ENCODE measurements at regions not wholly inside any gene's neighbourhood (a gene's known extent, or its start where the extent isn't known, plus 50 kb on each side); places are given as distances from the start of the nearest gene placed in this dataset.

DNA sequence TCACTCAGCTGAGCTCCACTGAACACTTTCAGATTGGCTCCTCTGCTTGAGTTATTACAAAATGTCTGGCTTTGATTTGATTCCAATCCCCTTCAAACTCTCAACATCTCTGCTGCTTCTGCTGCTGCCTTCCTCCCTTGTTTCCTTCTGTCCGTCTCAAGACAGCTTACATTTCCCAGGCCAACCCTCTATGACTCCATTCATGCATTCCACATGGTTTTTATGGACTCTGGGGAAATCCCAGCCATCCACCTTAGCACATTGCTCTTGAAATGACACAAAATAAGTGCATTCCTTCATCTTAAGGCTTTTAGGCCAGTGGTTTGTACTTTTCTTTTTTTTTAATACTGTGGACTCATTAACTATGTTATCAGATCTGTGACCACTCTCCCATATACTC, 68.5 kb upstream of the TMEM164 start:
- no peak for DNase-seq

DNA sequence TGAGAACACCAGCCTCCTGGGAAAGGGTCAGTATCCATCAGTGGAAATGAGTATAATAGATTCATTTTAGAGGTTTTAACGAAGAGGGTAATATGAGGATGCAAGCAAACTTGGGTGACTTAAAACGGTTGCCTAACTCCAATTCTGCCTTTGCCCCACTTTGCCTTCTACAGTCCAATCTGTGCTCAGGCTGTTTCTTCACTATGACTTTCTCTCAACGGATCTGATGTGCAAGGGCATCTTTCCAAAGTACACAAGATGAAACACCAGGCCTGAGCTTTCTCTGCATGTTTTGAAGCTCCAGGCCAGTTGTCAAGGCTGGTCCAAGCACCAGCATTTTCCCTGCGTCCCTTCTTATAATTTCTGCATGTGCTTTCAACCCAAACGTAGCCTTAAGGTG, 68.0 kb upstream of the TMEM164 start:
- DNase-seq, result no peak

DNA sequence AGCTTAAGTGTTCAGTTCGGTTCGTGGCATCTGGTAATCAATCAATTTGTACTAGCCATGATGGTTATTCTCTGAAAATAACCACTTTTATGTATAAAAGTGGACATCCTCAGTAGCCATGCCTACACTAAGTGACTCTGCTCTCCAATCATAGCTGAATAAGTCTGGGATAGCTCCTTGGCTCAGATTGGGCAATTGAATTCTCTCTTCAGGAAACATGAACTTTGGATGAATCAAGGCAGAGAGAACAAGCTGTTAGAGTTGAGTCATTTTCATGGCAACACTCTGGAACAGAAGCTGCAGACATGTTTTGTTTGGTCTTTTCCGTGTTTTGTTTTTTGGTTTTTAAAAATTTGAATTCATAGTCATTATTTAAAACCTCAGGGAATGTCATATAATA, 66.8 kb upstream of the TMEM164 start:
- no peak for DNase-seq

DNA sequence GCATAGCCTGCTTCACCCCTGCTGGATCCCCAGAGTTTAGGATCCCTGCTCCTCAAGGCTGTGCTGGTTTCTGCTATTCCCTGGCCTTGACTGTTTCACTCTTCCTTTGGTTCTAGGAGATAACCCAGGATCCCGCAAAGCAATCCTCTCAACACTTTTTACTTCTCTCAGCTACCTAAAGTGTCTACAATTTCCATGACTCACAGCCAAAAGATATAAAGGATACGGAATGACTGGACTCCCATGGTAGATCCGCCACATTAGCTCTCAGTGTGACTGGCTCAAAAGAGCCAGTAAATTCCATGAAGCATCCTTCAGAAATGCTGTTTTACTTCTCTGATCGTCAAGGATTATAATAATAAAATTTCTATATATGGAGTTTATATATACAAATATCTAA, 66.3 kb upstream of the TMEM164 start:
- DNase-seq, result no peak

DNA sequence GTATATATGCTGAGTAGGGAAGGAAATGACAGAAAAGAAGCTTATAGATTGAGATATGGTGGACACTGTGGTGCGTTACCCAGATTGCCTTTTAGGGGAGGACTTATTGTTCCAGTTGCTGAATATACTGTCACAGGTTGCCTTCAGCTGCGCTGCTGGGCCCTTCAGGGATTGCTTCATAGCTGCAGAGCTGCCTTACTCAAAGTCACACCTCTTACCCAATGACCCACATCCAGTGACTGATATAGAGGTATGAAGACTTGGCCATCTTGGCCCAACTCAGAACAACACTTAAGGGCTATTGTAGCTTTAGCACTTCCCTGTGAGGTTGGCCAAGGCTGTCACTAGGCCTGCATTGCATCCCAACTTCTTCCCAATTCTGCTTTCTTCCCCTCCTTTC, 63.4 kb upstream of the TMEM164 start:
- no peak for DNase-seq

DNA sequence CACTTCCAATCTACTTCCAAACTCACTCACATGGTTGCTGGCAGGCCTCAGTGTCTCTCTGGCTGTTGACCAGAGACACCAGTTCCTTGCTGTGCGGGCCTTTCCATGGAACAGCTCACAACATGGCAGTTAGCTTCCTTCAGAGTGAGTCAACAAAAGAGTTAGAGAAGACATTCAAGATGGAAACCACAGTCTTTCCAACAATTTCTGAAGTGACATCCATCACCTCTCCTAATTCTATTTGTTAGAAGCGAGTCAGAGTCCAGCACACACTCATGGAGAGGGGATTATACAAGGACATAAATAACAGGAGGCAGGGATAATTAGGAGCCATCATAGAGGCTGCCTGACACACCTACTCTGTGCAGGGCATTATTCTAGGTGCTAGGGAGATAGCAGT, 62.5 kb upstream of the TMEM164 start:
- no peak for DNase-seq

DNA sequence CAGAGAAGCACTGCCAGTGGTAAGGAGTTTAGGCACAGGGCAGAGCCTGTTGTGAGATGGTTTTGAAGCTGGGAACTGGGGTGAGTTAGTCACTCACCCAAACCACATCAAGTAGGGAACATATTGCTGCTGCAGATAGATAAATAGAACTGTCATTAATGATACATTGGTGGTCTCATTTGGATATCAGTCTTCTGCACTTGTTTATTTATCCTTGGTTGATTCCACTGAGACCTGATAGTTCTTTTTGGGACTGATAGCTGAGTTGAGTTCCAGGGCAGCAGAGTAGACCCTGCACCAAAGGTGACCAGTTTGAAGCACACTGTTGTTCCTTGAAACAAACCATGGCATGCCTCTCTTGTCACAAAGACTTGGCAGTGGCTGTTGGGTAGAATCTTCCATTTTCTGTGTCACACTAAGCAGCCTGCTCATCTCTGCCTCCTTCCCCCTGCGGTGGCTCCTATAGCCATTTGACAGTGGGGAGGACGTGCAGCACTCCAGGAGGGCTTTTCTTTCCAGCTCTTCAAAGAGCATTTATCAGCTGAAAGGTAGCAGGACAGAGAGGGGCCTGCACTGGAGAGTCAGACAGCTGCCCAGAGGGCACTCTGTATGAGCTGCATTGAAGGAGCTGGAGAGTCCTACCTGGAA, 59.7 kb upstream of the TMEM164 start:
- DNase-seq, result no peak

DNA sequence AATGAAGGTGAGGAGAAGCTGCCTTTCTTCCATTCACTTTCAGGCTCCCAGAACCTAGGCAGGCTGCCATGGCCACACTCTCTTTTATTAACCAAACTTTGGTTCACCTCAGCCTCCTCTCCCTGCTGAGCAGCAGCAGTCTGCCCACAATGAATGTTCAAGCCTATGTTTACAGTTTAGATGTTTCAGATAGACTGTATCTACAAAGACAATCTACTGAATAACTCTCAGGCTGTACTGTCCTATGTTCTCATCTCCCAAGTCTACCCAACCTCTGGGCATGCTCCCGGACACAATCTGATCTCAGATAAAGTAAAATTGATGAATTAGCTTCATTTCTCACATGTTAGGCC, 59.2 kb upstream of the TMEM164 start:
- DNase-seq, result no peak

DNA sequence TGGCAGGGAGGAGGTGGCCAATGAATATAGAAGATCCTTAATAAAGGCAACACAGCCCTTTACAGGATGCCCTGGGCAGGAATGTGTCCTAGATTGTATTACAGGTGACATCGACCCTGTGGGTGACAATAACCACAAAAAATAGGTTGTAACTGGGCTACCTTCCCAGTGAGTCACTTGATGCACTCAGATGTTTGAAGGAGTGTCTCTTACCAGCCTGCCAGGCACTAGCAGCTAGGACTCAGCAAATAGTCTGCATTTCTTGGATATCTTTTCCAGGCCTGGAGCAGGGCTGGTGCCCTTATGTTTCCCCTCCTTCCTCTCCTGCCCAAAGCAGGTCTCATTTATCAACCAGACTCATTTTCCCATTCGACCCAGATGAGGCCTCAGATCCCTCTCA, 50.9 kb upstream of the TMEM164 start:
- no peak for DNase-seq

DNA sequence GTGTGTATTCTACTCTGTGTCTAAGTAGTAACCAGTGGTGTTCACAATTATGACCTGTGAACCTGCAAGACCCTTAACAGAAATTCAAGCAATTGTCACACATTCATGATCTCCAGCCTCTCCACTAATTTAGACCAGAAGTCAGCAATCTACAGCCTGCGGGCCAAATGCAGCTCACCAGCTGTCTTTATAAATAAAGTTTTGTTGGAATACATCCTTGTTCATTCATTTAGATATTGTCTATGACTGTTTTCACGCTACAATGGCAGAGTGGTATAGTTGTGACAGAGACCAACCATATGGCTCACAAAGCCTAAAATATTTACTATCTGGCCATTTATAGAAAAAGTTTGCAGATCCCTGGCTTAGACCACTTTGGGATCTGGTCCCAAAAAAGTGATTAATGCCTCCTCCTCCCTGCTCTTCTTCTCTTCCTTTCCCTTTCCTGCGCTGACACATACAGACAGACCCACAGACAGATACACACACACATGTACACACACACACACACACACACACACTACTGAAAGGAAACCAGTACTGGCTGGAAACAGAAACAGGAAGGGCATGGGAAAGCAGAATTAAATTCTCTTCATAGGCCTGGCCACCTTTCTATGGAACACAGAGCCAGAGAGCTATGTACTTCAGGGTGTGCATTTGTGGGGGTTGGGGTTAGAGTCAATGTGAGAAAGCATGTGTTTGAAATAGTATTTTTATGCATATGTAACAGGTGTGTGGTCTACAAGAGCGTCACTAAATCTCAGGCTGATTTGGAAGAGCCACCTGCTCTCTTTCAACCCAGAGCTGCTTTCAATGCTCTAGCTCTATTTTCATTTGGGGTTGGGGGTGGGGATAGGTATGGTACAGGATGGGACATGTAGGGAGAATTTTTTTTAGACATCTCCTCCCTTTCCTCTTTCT, 49.7 kb upstream of the TMEM164 start:
- no peak for DNase-seq
